A549 (cell line): ENCODE measurements at regions not wholly inside any gene's neighbourhood (a gene's known extent, or its start where the extent isn't known, plus 50 kb on each side); places are given as distances from the start of the nearest gene placed in this dataset.

ENCODE experiments used
- ATAC-seq, 2 experiments: fragments of 200-7000 bp in 1 of 2; fragments of >200 bp in 1 of 2; cut with Nextera tagmentation in 1 of 2; cut with Tn5 transposase in 1 of 2; 3 replicates each; pipeline versions ENCODE4 v1.8.0 to v1.9.1; 2018 to 2020; ENCODE audit warnings: mild to moderate bottlenecking in 1 of 2, moderate library complexity in 1 of 2
- CTCF ChIA-PET: fragments of 300-600 bp; sonication (Branson Sonifier 250); formaldehyde crosslinking; extraction: SDS; loops from one replicate; lab custom pipeline; 2021; ENCODE audit warnings: antibody characterized with exemption, inconsistent platforms; lab: Yijun Ruan, JAX
- POLR2A ChIA-PET: fragments of 350-600 bp; formaldehyde crosslinking; extraction: SDS; loops from one replicate; lab custom pipeline; 2021; ENCODE audit warnings: antibody characterized with exemption, inconsistent platforms; lab: Yijun Ruan, JAX
- DNase-seq, 2 experiments: peaks; one replicate each; pipeline versions ENCODE4 v3.0.0 to v3.0.0-alpha.2; 2011 to 2016; ENCODE audit warnings: low read depth in 1 of 2, low spot score in 1 of 2
- FAIRE-seq: peaks from 2 replicates; lab custom pipeline; 2011; peaks lifted over from hg19 to GRCh38; lab: Jason Lieb, UNC
- H3K27ac ChIP-seq, 2 experiments: fragments of >200 bp; sonication (Bioruptor Twin); formaldehyde crosslinking; 3 replicates each; pipeline ENCODE4 v1.5.1; 2016 to 2017
- H3K4me1 ChIP-seq: fragments of >200 bp; sonication (Bioruptor Twin); formaldehyde crosslinking; 3 replicates; pipeline ENCODE4 v1.6.1; 2016
- H3K4me2 ChIP-seq: fragments of >200 bp; sonication (Bioruptor Twin); formaldehyde crosslinking; 3 replicates; pipeline ENCODE4 v1.6.1; 2016
- H3K4me3 ChIP-seq: fragments of >200 bp; sonication (Bioruptor Twin); formaldehyde crosslinking; 3 replicates; pipeline ENCODE4 v1.5.1; 2016
- H3K9me3 ChIP-seq: fragments of >200 bp; sonication (Bioruptor Twin); formaldehyde crosslinking; 3 replicates; pipeline ENCODE4 v1.6.1; 2016
- CBX2 ChIP-seq: fragments of 200-600 bp; sonication (generic); IDR thresholded peaks from 2 replicates; pipeline ENCODE4 v1.6.1; 2016; ENCODE audit warnings: low read depth, mild to moderate bottlenecking, borderline replicate concordance
- CBX8 ChIP-seq: fragments of 200-600 bp; sonication (generic); IDR thresholded peaks from 2 replicates; pipeline ENCODE4 v1.6.1; 2016
- CEBPB ChIP-seq, 2 experiments: fragments of >200 bp in 1 of 2; sonication (Bioruptor Twin) in 1 of 2; formaldehyde crosslinking in 1 of 2; IDR thresholded peaks; 2 replicates each; pipeline ENCODE4 v1.6.1; 2012 to 2016
- CHD2 ChIP-seq: fragments of 150-350 bp; IDR thresholded peaks from 2 replicates; pipeline ENCODE4 v1.6.1; 2014; ENCODE audit warnings: low read length; ENCODE audit not compliant: partially characterized antibody
- EHF ChIP-seq: fragments of 250-450 bp; sonication (Bioruptor Pico); IDR thresholded peaks from 2 replicates; pipeline ENCODE4 v1.5.0; 2020; ENCODE audit warnings: mild to moderate bottlenecking
- ELK1 ChIP-seq: fragments of 150-350 bp; IDR thresholded peaks from 2 replicates; pipeline ENCODE4 v1.6.1; 2014; ENCODE audit warnings: low read depth, mild to moderate bottlenecking, low read length
- EP300 ChIP-seq, 2 experiments: fragments of >200 bp; sonication (Bioruptor Twin); formaldehyde crosslinking; IDR thresholded peaks; 2 replicates in 1 of 2; 3 replicates in 1 of 2; pipeline ENCODE4 v1.6.1; 2016 to 2017
- ESRRA ChIP-seq: fragments of 150-350 bp; IDR thresholded peaks from 2 replicates; pipeline ENCODE4 v1.6.1; 2014; ENCODE audit warnings: mild to moderate bottlenecking, low read length, borderline replicate concordance
- FOSB ChIP-seq: fragments of 250-450 bp; sonication (Bioruptor Pico); IDR thresholded peaks from 2 replicates; pipeline ENCODE4 v1.5.0; 2020; ENCODE audit warnings: mild to moderate bottlenecking, moderate library complexity
- FOSL2 ChIP-seq, 2 experiments: fragments of 450-650 bp in 1 of 2; fragments of >200 bp in 1 of 2; sonication (Bioruptor Twin) in 1 of 2; formaldehyde crosslinking; IDR thresholded peaks; 2 replicates each; pipeline versions ENCODE4 v1.5.0 to v1.6.1; 2016 to 2020; ENCODE audit warnings: mild to moderate bottlenecking in 1 of 2, moderate library complexity in 1 of 2
- GATA3 ChIP-seq: IDR thresholded peaks from 2 replicates; pipeline ENCODE4 v1.6.1; 2012; ENCODE audit warnings: borderline replicate concordance
- HES2 ChIP-seq: fragments of >200 bp; sonication (Bioruptor Twin); formaldehyde crosslinking; IDR thresholded peaks from 2 replicates; pipeline ENCODE4 v1.6.1; 2016
- HOXB5 ChIP-seq: fragments of 250-450 bp; sonication (Bioruptor Pico); IDR thresholded peaks from 2 replicates; pipeline ENCODE4 v1.5.0; 2020; ENCODE audit warnings: mild to moderate bottlenecking, moderate library complexity
- JUN ChIP-seq, 2 experiments: fragments of >200 bp; sonication (Bioruptor Twin); formaldehyde crosslinking; IDR thresholded peaks; 2 replicates in 1 of 2; 3 replicates in 1 of 2; pipeline ENCODE4 v1.6.1; 2016 to 2017
- MAFK ChIP-seq: fragments of 450-650 bp; IDR thresholded peaks from 2 replicates; pipeline ENCODE4 v1.6.1; 2014; ENCODE audit not compliant: partially characterized antibody
- MAX ChIP-seq: IDR thresholded peaks from 2 replicates; pipeline ENCODE4 v1.6.1; 2012
- MAZ ChIP-seq: fragments of 150-350 bp; IDR thresholded peaks from 2 replicates; pipeline ENCODE4 v1.6.1; 2014; ENCODE audit warnings: antibody characterized with exemption, low read depth, low read length, borderline replicate concordance
- NFE2L2 ChIP-seq: fragments of 150-350 bp; conservative IDR thresholded peaks from 2 replicates; pipeline ENCODE4 v1.6.1; 2014; ENCODE audit warnings: low read length
- PHF8 ChIP-seq: fragments of 200-600 bp; sonication (generic); IDR thresholded peaks from 2 replicates; pipeline ENCODE4 v1.6.1; 2016; ENCODE audit warnings: low read depth, mild to moderate bottlenecking, antibody characterized with exemption, moderate library complexity, borderline replicate concordance
- RNF2 ChIP-seq: fragments of 200-600 bp; sonication (generic); IDR thresholded peaks from 2 replicates; pipeline ENCODE4 v1.6.1; 2016; ENCODE audit warnings: low read depth, mild to moderate bottlenecking, antibody characterized with exemption, moderate library complexity, borderline replicate concordance
- SREBF2 ChIP-seq: fragments of 450-650 bp; IDR thresholded peaks from 2 replicates; pipeline ENCODE4 v1.6.1; 2014; ENCODE audit warnings: mild to moderate bottlenecking, moderate library complexity
- TFCP2L1 ChIP-seq: fragments of 250-450 bp; sonication (Bioruptor Pico); IDR thresholded peaks from 2 replicates; pipeline ENCODE4 v1.5.0; 2021; ENCODE audit warnings: mild to moderate bottlenecking
- WGBS: methylation state at CpG from one replicate; pipeline ENCODE4 v1.1.6; 2017; ENCODE audit errors: missing lambda C conversion rate; 5-methylcytosine and 5-hydroxymethylcytosine counted together
- TF ChIP-seq, protein P1 (sequence below): fragments of >200 bp; sonication (Bioruptor Twin); formaldehyde crosslinking; IDR thresholded peaks from 3 replicates; pipeline ENCODE4 v1.6.1; 2016
- TF ChIP-seq, protein P2 (sequence below): IDR thresholded peaks from 2 replicates; pipeline ENCODE4 v1.6.1; 2012
- TF ChIP-seq, protein P3 (sequence below): fragments of 200-600 bp; sonication (generic); IDR thresholded peaks from 2 replicates; pipeline ENCODE4 v1.6.1; 2016; ENCODE audit warnings: antibody characterized with exemption, mild to moderate bottlenecking, moderate library complexity
- TF ChIP-seq, protein P4 (sequence below): IDR thresholded peaks from 2 replicates; pipeline ENCODE4 v1.6.1; 2012; ENCODE audit warnings: low read depth, borderline replicate concordance

DNA sequence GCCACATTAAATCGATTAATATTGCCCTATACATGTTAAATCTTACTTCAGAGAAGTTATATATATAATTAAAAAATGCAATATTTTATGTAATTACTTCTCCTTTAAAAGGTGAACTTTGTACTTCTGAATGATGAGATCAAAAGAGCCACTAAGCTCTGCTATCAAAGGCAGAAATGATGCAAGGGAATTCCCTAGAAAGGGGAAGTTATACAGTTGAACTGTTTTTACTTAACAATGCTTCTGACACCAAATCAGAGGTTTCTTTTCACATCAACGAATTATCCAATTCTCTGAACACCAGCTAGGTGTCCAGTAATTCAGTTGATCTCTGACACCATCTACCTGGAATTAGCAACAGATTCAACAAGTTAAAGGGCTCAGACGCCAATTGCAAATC, 319.9 kb upstream of the TSHZ2 start:
- DNase-seq, result no peak

DNA sequence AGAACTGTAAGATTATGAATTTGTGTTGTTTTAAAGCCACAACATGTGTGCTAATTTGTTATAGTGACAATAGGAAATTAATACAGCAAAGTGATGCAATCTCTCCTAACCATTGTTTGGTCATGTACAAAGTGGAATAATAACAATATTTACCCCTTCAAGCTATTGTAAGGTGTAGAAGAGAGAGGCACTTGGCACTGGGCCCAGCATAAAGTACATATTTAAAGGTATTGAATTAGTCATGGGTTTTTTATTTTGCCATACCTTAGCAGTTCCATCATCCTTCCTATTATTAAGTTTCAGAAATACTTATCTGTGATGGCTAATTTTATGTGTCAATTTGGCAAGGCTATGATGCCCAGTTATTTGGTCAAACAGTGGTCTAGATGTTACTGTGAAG, 322.4 kb upstream of the TSHZ2 start:
- Histone ChIP-seq H3K9me3 (no peaks in the 10 kb centered on the region), H3K4me2 (no peak overlapping the region), H3K27ac (no peak overlapping the region), H3K4me1 (no peaks in the 10 kb centered on the region), H3K4me3 (no peak overlapping the region)
- FAIRE-seq, result no peak
- ChIA-PET POLR2A (no interaction called here), CTCF (no interaction called here)
- TF ChIP-seq MAX, result no peak
- TF ChIP-seq ELK1, result no peak
- TF ChIP-seq CBX8, result no peak
- TF ChIP-seq, protein P1, sequence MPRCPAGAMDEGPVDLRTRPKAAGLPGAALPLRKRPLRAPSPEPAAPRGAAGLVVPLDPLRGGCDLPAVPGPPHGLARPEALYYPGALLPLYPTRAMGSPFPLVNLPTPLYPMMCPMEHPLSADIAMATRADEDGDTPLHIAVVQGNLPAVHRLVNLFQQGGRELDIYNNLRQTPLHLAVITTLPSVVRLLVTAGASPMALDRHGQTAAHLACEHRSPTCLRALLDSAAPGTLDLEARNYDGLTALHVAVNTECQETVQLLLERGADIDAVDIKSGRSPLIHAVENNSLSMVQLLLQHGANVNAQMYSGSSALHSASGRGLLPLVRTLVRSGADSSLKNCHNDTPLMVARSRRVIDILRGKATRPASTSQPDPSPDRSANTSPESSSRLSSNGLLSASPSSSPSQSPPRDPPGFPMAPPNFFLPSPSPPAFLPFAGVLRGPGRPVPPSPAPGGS, result no peak
- no peak for TF ChIP-seq FOSL2 (IDR thresholded peaks at IDR 0.05)
- TF ChIP-seq FOSL2 (CRISPR knock-in tag; IDR thresholded peaks at IDR 0.05), result no peak
- no peak for TF ChIP-seq MAZ
- TF ChIP-seq ESRRA, result no peak
- no peak for TF ChIP-seq FOSB (CRISPR knock-in tag)
- no peak for TF ChIP-seq JUN (IDR thresholded peaks at IDR 0.05)
- no peak for TF ChIP-seq HOXB5 (CRISPR knock-in tag)
- TF ChIP-seq, protein P2, sequence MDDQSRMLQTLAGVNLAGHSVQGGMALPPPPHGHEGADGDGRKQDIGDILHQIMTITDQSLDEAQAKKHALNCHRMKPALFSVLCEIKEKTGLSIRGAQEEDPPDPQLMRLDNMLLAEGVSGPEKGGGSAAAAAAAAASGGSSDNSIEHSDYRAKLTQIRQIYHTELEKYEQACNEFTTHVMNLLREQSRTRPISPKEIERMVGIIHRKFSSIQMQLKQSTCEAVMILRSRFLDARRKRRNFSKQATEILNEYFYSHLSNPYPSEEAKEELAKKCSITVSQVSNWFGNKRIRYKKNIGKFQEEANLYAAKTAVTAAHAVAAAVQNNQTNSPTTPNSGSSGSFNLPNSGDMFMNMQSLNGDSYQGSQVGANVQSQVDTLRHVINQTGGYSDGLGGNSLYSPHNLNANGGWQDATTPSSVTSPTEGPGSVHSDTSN, result no peak
- TF ChIP-seq NFE2L2, result no peak
- TF ChIP-seq PHF8, result no peak
- TF ChIP-seq TFCP2L1 (CRISPR knock-in tag), result no peak
- TF ChIP-seq EHF (CRISPR knock-in tag), result no peak
- no peak for TF ChIP-seq GATA3
- TF ChIP-seq CBX2, result no peak
- TF ChIP-seq CEBPB (IDR thresholded peaks at IDR 0.05), result no peak
- TF ChIP-seq CHD2, result no peak
- no peak for DNase-seq
- ATAC-seq, result no peak

More for the DNA sequence above, 319.9 kb upstream of the TSHZ2 start:
- POLR2A ChIA-PET, result no interaction called here
- no peak for ATAC-seq
- TF ChIP-seq RNF2, result no peak
- no peak for TF ChIP-seq EHF (CRISPR knock-in tag)
- no peak for TF ChIP-seq JUN (IDR thresholded peaks at IDR 0.05)
- TF ChIP-seq CBX8, result no peak
- no peak for TF ChIP-seq SREBF2
- TF ChIP-seq, protein P3, sequence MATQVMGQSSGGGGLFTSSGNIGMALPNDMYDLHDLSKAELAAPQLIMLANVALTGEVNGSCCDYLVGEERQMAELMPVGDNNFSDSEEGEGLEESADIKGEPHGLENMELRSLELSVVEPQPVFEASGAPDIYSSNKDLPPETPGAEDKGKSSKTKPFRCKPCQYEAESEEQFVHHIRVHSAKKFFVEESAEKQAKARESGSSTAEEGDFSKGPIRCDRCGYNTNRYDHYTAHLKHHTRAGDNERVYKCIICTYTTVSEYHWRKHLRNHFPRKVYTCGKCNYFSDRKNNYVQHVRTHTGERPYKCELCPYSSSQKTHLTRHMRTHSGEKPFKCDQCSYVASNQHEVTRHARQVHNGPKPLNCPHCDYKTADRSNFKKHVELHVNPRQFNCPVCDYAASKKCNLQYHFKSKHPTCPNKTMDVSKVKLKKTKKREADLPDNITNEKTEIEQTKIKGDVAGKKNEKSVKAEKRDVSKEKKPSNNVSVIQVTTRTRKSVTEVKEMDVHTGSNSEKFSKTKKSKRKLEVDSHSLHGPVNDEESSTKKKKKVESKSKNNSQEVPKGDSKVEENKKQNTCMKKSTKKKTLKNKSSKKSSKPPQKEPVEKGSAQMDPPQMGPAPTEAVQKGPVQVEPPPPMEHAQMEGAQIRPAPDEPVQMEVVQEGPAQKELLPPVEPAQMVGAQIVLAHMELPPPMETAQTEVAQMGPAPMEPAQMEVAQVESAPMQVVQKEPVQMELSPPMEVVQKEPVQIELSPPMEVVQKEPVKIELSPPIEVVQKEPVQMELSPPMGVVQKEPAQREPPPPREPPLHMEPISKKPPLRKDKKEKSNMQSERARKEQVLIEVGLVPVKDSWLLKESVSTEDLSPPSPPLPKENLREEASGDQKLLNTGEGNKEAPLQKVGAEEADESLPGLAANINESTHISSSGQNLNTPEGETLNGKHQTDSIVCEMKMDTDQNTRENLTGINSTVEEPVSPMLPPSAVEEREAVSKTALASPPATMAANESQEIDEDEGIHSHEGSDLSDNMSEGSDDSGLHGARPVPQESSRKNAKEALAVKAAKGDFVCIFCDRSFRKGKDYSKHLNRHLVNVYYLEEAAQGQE, result no peak
- TF ChIP-seq CHD2, result no peak
- TF ChIP-seq MAFK, result no peak
- no peak for TF ChIP-seq PHF8
- TF ChIP-seq, protein P4, sequence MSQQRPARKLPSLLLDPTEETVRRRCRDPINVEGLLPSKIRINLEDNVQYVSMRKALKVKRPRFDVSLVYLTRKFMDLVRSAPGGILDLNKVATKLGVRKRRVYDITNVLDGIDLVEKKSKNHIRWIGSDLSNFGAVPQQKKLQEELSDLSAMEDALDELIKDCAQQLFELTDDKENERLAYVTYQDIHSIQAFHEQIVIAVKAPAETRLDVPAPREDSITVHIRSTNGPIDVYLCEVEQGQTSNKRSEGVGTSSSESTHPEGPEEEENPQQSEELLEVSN, result no peak
- no peak for TF ChIP-seq HES2
- TF ChIP-seq EP300 (IDR thresholded peaks at IDR 0.05), result no peak
- FAIRE-seq, result no peak
- Histone ChIP-seq H3K27ac (no peak overlapping the region), H3K9me3 (no peaks in the 10 kb centered on the region), H3K4me3 (no peak overlapping the region), H3K4me1 (no peaks in the 10 kb centered on the region), H3K4me2 (no peak overlapping the region)
- under 1% methylated on average over 3 of the region's 3 CpGs for WGBS
- CTCF ChIA-PET, result no interaction called here
